ENCODE measurements at regions not wholly inside any gene's neighbourhood (a gene's known extent, or its start where the extent isn't known, plus 50 kb on each side); places are given as distances from the start of the nearest gene placed in this dataset.

- intact Hi-C loops (cut with micrococcal nuclease) = no loop called here
- Histone ChIP-seq H3K9ac (ENCODE audit: low read length) (no peak overlapping the region), H3K79me2 (ENCODE audit: control insufficient read depth, insufficient read depth, low read length) (no peaks in the 10 kb centered on the region), H3K4me2 (replicated peaks; ENCODE audit: low read depth, low read length, poor library complexity, severe bottlenecking) (no peak overlapping the region), H3K27me3 (replicated peaks in 1 of 4; ENCODE audit: control extremely low read depth in 1 of 4, control insufficient read depth in 3 of 4, insufficient read depth in 4 of 4, low read length in 3 of 4) (no peaks in the 10 kb centered on the region), H3K36me3 (replicated peaks in 1 of 2; ENCODE audit: control extremely low read depth in 1 of 2, control insufficient read depth in 1 of 2, extremely low read depth in 1 of 2, insufficient read depth in 2 of 2, low read length in 1 of 2) (no peaks in the 10 kb centered on the region), H3K4me3 (ENCODE audit: control extremely low read depth in 1 of 5, extremely low read depth in 1 of 5, insufficient read depth in 1 of 5, low read depth in 2 of 5, low read length in 4 of 5) (no peak overlapping the region), H3K27ac (ENCODE audit: low read length in 2 of 2) (no peak overlapping the region), H2AFZ (ENCODE audit: insufficient read depth, low read depth, low read length, poor library complexity, severe bottlenecking) (no peak overlapping the region), H3K4me1 (ENCODE audit: control insufficient read depth in 2 of 2, insufficient read depth in 2 of 2, low read length in 2 of 2) (no peaks in the 10 kb centered on the region), H3K9me3 (ENCODE audit: control extremely low read depth in 1 of 3, control insufficient read depth in 2 of 3, insufficient read depth in 1 of 3, low read length in 2 of 3) (no peaks in the 10 kb centered on the region), H4K20me1 (ENCODE audit: control insufficient read depth, insufficient read depth, low read length, poor library complexity, severe bottlenecking) (no peaks in the 10 kb centered on the region)
- DNase-seq = no peak
- ATAC-seq (ENCODE audit: low read depth) = no peak
- Mint-ChIP-seq H3K9me3 (ENCODE audit: insufficient read depth) (no peaks in the 10 kb centered on the region), H3K4me3 (no peak overlapping the region), H3K4me1 (peaks cover 6% of the 10 kb centered on the region), H3K27ac (no peak overlapping the region), H3K27me3 (no peaks in the 10 kb centered on the region)
- 100% methylated on average over 6 of the region's 9 CpGs for WGBS (ENCODE audit: insufficient coverage)
- TF ChIP-seq CTCF (IDR thresholded peaks at IDR 0.05) (no peak), EZH2 (IDR thresholded peaks at IDR 0.05; ENCODE audit: borderline replicate concordance, insufficient read depth, low read depth, low read length, poor library complexity, severe bottlenecking) (no peak)
- ChIA-PET POLR2A (no interaction called here), CTCF (no interaction called here)
These were observed 342.2 kb downstream of the CMPK2 start for GRCh38 chr2:6523476-6523875.

GRCh38 chr2:6524691-6525474 lies 340.8 kb downstream of the CMPK2 start:
- no peak for DNase-seq
- Histone ChIP-seq H3K9me3 (ENCODE audit: control extremely low read depth in 1 of 3, control insufficient read depth in 2 of 3, insufficient read depth in 1 of 3, low read length in 2 of 3) (no peaks in the 10 kb centered on the region), H3K4me3 (ENCODE audit: control extremely low read depth in 1 of 5, extremely low read depth in 1 of 5, insufficient read depth in 1 of 5, low read depth in 2 of 5, low read length in 4 of 5) (no peak overlapping the region), H3K4me2 (replicated peaks; ENCODE audit: low read depth, low read length, poor library complexity, severe bottlenecking) (no peak overlapping the region), H3K9ac (ENCODE audit: low read length) (no peak overlapping the region), H4K20me1 (ENCODE audit: control insufficient read depth, insufficient read depth, low read length, poor library complexity, severe bottlenecking) (no peaks in the 10 kb centered on the region), H3K36me3 (replicated peaks in 1 of 2; ENCODE audit: control extremely low read depth in 1 of 2, control insufficient read depth in 1 of 2, extremely low read depth in 1 of 2, insufficient read depth in 2 of 2, low read length in 1 of 2) (no peaks in the 10 kb centered on the region), H3K27me3 (replicated peaks in 1 of 4; ENCODE audit: control extremely low read depth in 1 of 4, control insufficient read depth in 3 of 4, insufficient read depth in 4 of 4, low read length in 3 of 4) (no peaks in the 10 kb centered on the region), H2AFZ (ENCODE audit: insufficient read depth, low read depth, low read length, poor library complexity, severe bottlenecking) (no peak overlapping the region), H3K4me1 (ENCODE audit: control insufficient read depth in 2 of 2, insufficient read depth in 2 of 2, low read length in 2 of 2) (no peaks in the 10 kb centered on the region), H3K79me2 (ENCODE audit: control insufficient read depth, insufficient read depth, low read length) (no peaks in the 10 kb centered on the region), H3K27ac (ENCODE audit: low read length in 2 of 2) (no peak overlapping the region)
- 85% methylated on average over 11 of the region's 13 CpGs for WGBS (ENCODE audit: insufficient coverage)
- CTCF ChIA-PET = no interaction called here
- TF ChIP-seq CTCF (IDR thresholded peaks at IDR 0.05) = no peak
- no peak for TF ChIP-seq EZH2 (IDR thresholded peaks at IDR 0.05; ENCODE audit: borderline replicate concordance, insufficient read depth, low read depth, low read length, poor library complexity, severe bottlenecking)
- intact Hi-C loops (cut with micrococcal nuclease) = no loop called here
- Mint-ChIP-seq H3K9me3 (ENCODE audit: insufficient read depth) (no peaks in the 10 kb centered on the region), H3K27ac (no peak overlapping the region), H3K4me3 (no peak overlapping the region), H3K27me3 (no peaks in the 10 kb centered on the region), H3K4me1 (peaks cover 6% of the 10 kb centered on the region)
- no peak for ATAC-seq (ENCODE audit: low read depth)
- POLR2A ChIA-PET = no interaction called here

Measured in B cell (primary cell).